ENCODE measurements at regions not wholly inside any gene's neighbourhood (a gene's known extent, or its start where the extent isn't known, plus 50 kb on each side); places are given as distances from the start of the nearest gene placed in this dataset.

- TF ChIP-seq CTCF (IDR thresholded peaks at IDR 0.05) (no peak), ZFX (IDR thresholded peaks at IDR 0.05; ENCODE audit: borderline replicate concordance) (no peak)
These were observed 390.5 kb downstream of the FGF9 start for GRCh38 chr13:22061371-22061805.

All from 22Rv1 (cell line).